DOHH2 (cell line): ENCODE measurements at regions not wholly inside any gene's neighbourhood (a gene's known extent, or its start where the extent isn't known, plus 50 kb on each side); places are given as distances from the start of the nearest gene placed in this dataset.
A peak's percentile ranks its signal among the peaks of the same experiment; 100 is the strongest.

Experiments
- H3F3A ChIP-seq: fragments of 200-600 bp; sonication (generic), shearing (Covaris generic); 2 replicates; pipeline ENCODE4 v1.6.0; 2016; ENCODE audit warnings: antibody characterized with exemption, mild to moderate bottlenecking; ENCODE audit not compliant: control insufficient read depth, insufficient read depth
- H3K27ac ChIP-seq: fragments of 200-600 bp; sonication (generic); 2 replicates; pipeline ENCODE4 v1.5.1; 2014; ENCODE audit warnings: low read depth, mild to moderate bottlenecking, low read length, moderate library complexity
- H3K27me3 ChIP-seq: fragments of 200-600 bp; sonication (generic); 2 replicates; pipeline ENCODE4 v1.6.1; 2014; ENCODE audit warnings: mild to moderate bottlenecking, low read length, mixed read lengths; ENCODE audit not compliant: control insufficient read depth
- H3K36me3 ChIP-seq: fragments of 200-600 bp; sonication (generic); 2 replicates; pipeline ENCODE4 v1.6.1; 2014; ENCODE audit warnings: mild to moderate bottlenecking, low read length, moderate library complexity, mixed read lengths; ENCODE audit not compliant: control insufficient read depth
- H3K4me1 ChIP-seq: fragments of 200-600 bp; sonication (generic); 2 replicates; pipeline ENCODE4 v1.6.1; 2014; ENCODE audit warnings: mild to moderate bottlenecking, low read length, mixed read lengths; ENCODE audit not compliant: control insufficient read depth
- H3K4me2 ChIP-seq: fragments of 200-600 bp; sonication (generic); 2 replicates; pipeline ENCODE4 v1.6.0; 2014; ENCODE audit warnings: mild to moderate bottlenecking, low read length, moderate library complexity
- H3K4me3 ChIP-seq: fragments of 200-600 bp; sonication (generic); 2 replicates; pipeline ENCODE4 v1.5.1; 2014; ENCODE audit warnings: mild to moderate bottlenecking, low read length, mixed read lengths
- H3K79me2 ChIP-seq: fragments of 200-600 bp; sonication (generic); 2 replicates; pipeline ENCODE4 v1.6.1; 2014; ENCODE audit warnings: mild to moderate bottlenecking, low read length, mixed read lengths; ENCODE audit not compliant: control insufficient read depth
- H3K9me2 ChIP-seq: fragments of 200-600 bp; sonication (generic); replicated peaks from 2 replicates; pipeline ENCODE4 v1.6.1; 2014; ENCODE audit warnings: mild to moderate bottlenecking, low read length, mixed read lengths; ENCODE audit not compliant: control insufficient read depth
- H3K9me3 ChIP-seq: fragments of 200-600 bp; sonication (generic); 2 replicates; pipeline ENCODE4 v1.6.1; 2014; ENCODE audit warnings: antibody characterized with exemption, low read length, mixed read lengths; ENCODE audit not compliant: control insufficient read depth, insufficient read depth
- H4K20me1 ChIP-seq: fragments of 200-600 bp; sonication (generic); 2 replicates; pipeline ENCODE4 v1.6.0; 2014; ENCODE audit warnings: low read depth, mild to moderate bottlenecking, antibody characterized with exemption, low read length, moderate library complexity; ENCODE audit not compliant: control insufficient read depth, insufficient read depth
- CTCF ChIP-seq: fragments of 200-600 bp; sonication (generic); IDR thresholded peaks from one replicate; pipeline ENCODE4 v1.5.1; 2014; ENCODE audit warnings: antibody characterized with exemption, mild to moderate bottlenecking, low read depth, low read length; ENCODE audit not compliant: poor library complexity, severe bottlenecking
- EZH2phosphoT487 ChIP-seq: fragments of 200-600 bp; sonication (generic); IDR thresholded peaks from 2 replicates; pipeline ENCODE4 v1.6.1; 2017; ENCODE audit warnings: borderline replicate concordance, mild to moderate bottlenecking, antibody characterized with exemption, low read length, moderate library complexity, mixed read lengths

GRCh38 chr10:21079330-21079658 lies 182.2 kb upstream of the NEBL start:
- Histone ChIP-seq H3K4me1 (no peaks in the 10 kb centered on the region), H3K36me3 (no peaks in the 10 kb centered on the region), H3K79me2 (no peaks in the 10 kb centered on the region), H3F3A (no peaks in the 10 kb centered on the region), H3K9me2 (no peaks in the 10 kb centered on the region), H3K4me2 (no peak overlapping the region), H3K27ac (no peak overlapping the region), H4K20me1 (no peaks in the 10 kb centered on the region), H3K27me3 (peaks cover 9% of the 10 kb centered on the region; the same call in 1 of the 2 replicates), H3K9me3 (no peaks in the 10 kb centered on the region), H3K4me3 (no peak overlapping the region)
- TF ChIP-seq EZH2phosphoT487, result no peak
- TF ChIP-seq CTCF, result no peak

- no peaks in the 10 kb centered on the region for H3K9me3 ChIP-seq
- H3K36me3 ChIP-seq, result no peaks in the 10 kb centered on the region
- H3K4me3 ChIP-seq, result no peak overlapping the region
- no peaks in the 10 kb centered on the region for H3K4me1 ChIP-seq
- H3K4me2 ChIP-seq, result no peak overlapping the region
- H3K9me2 ChIP-seq, result no peaks in the 10 kb centered on the region
- no peak for TF ChIP-seq EZH2phosphoT487
- peak; percentile 73 for TF ChIP-seq CTCF
- no peaks in the 10 kb centered on the region for H3K79me2 ChIP-seq
- no peaks in the 10 kb centered on the region for H3F3A ChIP-seq
- no peaks in the 10 kb centered on the region for H4K20me1 ChIP-seq
- peaks cover 9% of the 10 kb centered on the region; the same call in 1 of the 2 replicates for H3K27me3 ChIP-seq
- H3K27ac ChIP-seq, result no peak overlapping the region
These were observed 181.6 kb upstream of the NEBL start for GRCh38 chr10:21078410-21079329.

GRCh38 chr10:21077681-21078080 lies 180.6 kb upstream of the NEBL start:
- Histone ChIP-seq H3K9me3 (no peaks in the 10 kb centered on the region), H3K79me2 (no peaks in the 10 kb centered on the region), H3K4me3 (no peak overlapping the region), H3K9me2 (no peaks in the 10 kb centered on the region), H3K4me1 (no peaks in the 10 kb centered on the region), H3K27ac (no peak overlapping the region), H3K36me3 (no peaks in the 10 kb centered on the region), H3F3A (no peaks in the 10 kb centered on the region), H3K27me3 (peaks cover 9% of the 10 kb centered on the region; the same call in 1 of the 2 replicates), H4K20me1 (no peaks in the 10 kb centered on the region), H3K4me2 (no peak overlapping the region)
- TF ChIP-seq EZH2phosphoT487 (no peak), CTCF (no peak)
